ENCODE measurements at regions not wholly inside any gene's neighbourhood (a gene's known extent, or its start where the extent isn't known, plus 50 kb on each side); places are given as distances from the start of the nearest gene placed in this dataset.
"Not testable (repeated sequence)": the region's sequence is repeated elsewhere in the genome, so short reads cannot be mapped to it uniquely, and the experiment has no call there.

- DNase-seq, result no peak
Observed at GRCh38 chr2:185667452-185667851, 71.2 kb upstream of the FSIP2 start.

GRCh38 chr2:185668710-185669109 is 69.9 kb upstream of the FSIP2 start:
- no peak for DNase-seq

GRCh38 chr2:185674232-185674631 is 64.4 kb upstream of the FSIP2 start:
- DNase-seq, result no peak

GRCh38 chr2:185676316-185676715 is 62.3 kb upstream of the FSIP2 start:
- DNase-seq, result no peak

GRCh38 chr2:185687001-185687400 is 51.6 kb upstream of the FSIP2 start:
- not testable (repeated sequence) for DNase-seq

GRCh38 chr2:185687967-185688366 is 50.6 kb upstream of the FSIP2 start:
- no peak for DNase-seq

Data from GF-D8 (cell line).